ENCODE measurements at regions not wholly inside any gene's neighbourhood (a gene's known extent, or its start where the extent isn't known, plus 50 kb on each side); places are given as distances from the start of the nearest gene placed in this dataset.
"Not testable (repeated sequence)": the region's sequence is repeated elsewhere in the genome, so short reads cannot be mapped to it uniquely, and the experiment has no call there.

DNA sequence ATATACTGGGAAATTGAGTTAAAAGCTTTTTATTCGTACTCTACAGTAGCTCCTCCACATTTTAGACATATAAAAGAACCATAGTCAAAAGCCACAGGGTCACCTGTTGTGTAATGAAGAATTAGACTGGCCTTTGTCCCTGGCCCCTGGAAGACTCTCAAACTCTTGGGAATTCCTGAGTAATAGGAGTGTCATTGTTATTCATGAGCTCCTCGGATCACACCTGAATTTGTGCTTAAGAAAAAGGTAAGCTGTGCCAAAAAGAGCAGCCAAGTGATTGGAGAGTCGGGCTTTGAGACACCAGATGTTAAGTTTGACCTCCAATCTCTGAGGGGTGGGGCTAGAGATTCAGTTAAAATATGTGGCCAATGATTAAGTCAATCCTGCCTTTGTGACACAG is 405.8 kb upstream of the ANKRD20A1 start:
- TF ChIP-seq, protein P1, sequence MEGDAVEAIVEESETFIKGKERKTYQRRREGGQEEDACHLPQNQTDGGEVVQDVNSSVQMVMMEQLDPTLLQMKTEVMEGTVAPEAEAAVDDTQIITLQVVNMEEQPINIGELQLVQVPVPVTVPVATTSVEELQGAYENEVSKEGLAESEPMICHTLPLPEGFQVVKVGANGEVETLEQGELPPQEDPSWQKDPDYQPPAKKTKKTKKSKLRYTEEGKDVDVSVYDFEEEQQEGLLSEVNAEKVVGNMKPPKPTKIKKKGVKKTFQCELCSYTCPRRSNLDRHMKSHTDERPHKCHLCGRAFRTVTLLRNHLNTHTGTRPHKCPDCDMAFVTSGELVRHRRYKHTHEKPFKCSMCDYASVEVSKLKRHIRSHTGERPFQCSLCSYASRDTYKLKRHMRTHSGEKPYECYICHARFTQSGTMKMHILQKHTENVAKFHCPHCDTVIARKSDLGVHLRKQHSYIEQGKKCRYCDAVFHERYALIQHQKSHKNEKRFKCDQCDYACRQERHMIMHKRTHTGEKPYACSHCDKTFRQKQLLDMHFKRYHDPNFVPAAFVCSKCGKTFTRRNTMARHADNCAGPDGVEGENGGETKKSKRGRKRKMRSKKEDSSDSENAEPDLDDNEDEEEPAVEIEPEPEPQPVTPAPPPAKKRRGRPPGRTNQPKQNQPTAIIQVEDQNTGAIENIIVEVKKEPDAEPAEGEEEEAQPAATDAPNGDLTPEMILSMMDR (conservative IDR thresholded peaks at IDR 0.05; ENCODE audit: low read depth, low read length), result not testable (repeated sequence)
- TF ChIP-seq EZH2 (IDR thresholded peaks at IDR 0.05; ENCODE audit: borderline replicate concordance, low read depth, low read length, poor library complexity, severe bottlenecking), result not testable (repeated sequence)

Data from A673 (cell line).